Neural progenitor cell (in vitro differentiated cells): ENCODE measurements at regions not wholly inside any gene's neighbourhood (a gene's known extent, or its start where the extent isn't known, plus 50 kb on each side); places are given as distances from the start of the nearest gene placed in this dataset.

Experiments used
- DNase-seq: peaks from one replicate; pipeline ENCODE4 v3.0.0-alpha.2; 2016; ENCODE audit warnings: low spot score
- H2AFZ ChIP-seq: fragments of 200-600 bp; sonication (generic); replicated peaks from 2 replicates; pipeline ENCODE4 v1.6.1; 2016; ENCODE audit warnings: antibody characterized with exemption
- H3F3A ChIP-seq: fragments of 200-600 bp; sonication (generic); 2 replicates; pipeline ENCODE4 v1.6.1; 2016; ENCODE audit warnings: antibody characterized with exemption, low read depth
- H3K27ac ChIP-seq: fragments of 200-600 bp; sonication (generic); 2 replicates; pipeline ENCODE4 v1.5.1; 2016; ENCODE audit warnings: mild to moderate bottlenecking
- H3K27me3 ChIP-seq: fragments of 200-600 bp; sonication (generic); 2 replicates; pipeline ENCODE4 v1.6.1; 2016; ENCODE audit warnings: mild to moderate bottlenecking, moderate library complexity
- H3K36me3 ChIP-seq: fragments of 200-600 bp; sonication (generic); 2 replicates; pipeline ENCODE4 v1.5.1; 2016
- H3K4me1 ChIP-seq: fragments of 200-600 bp; sonication (generic); 2 replicates; pipeline ENCODE4 v1.6.1; 2016; ENCODE audit warnings: mixed run types
- H3K4me2 ChIP-seq: fragments of 200-600 bp; sonication (generic); 2 replicates; pipeline ENCODE4 v1.6.1; 2016
- H3K4me3 ChIP-seq: fragments of 200-600 bp; sonication (generic); 2 replicates; pipeline ENCODE4 v1.5.1; 2016
- H3K79me2 ChIP-seq: fragments of 200-600 bp; sonication (generic); 2 replicates; pipeline ENCODE4 v1.6.1; 2016; ENCODE audit warnings: low read depth
- H3K9ac ChIP-seq: fragments of 200-600 bp; sonication (generic); 2 replicates; pipeline ENCODE4 v1.6.1; 2016
- H3K9me3 ChIP-seq: fragments of 200-600 bp; sonication (generic); 2 replicates; pipeline ENCODE4 v1.5.1; 2016; ENCODE audit warnings: low read depth
- H4K20me1 ChIP-seq: fragments of 200-600 bp; sonication (generic); 2 replicates; pipeline ENCODE4 v1.6.1; 2016; ENCODE audit warnings: low read depth
- H3K27ac Mint-ChIP-seq: 3 replicates; pipeline ENCODE4 v1.8.0; 2021; ENCODE audit warnings: mixed read lengths
- H3K27me3 Mint-ChIP-seq: 2 replicates; pipeline ENCODE4 v1.8.0; 2022; ENCODE audit warnings: low read depth, mild to moderate bottlenecking, inconsistent platforms, moderate library complexity, mixed read lengths; ENCODE audit not compliant: insufficient read depth
- H3K36me3 Mint-ChIP-seq: 3 replicates; pipeline ENCODE4 v1.8.0; 2021; ENCODE audit warnings: mixed read lengths
- H3K4me1 Mint-ChIP-seq: 3 replicates; pipeline ENCODE4 v1.8.0; 2021; ENCODE audit warnings: mixed read lengths
- H3K4me3 Mint-ChIP-seq: 3 replicates; pipeline ENCODE4 v1.8.0; 2021; ENCODE audit warnings: mild to moderate bottlenecking, moderate library complexity, mixed read lengths
- H3K9me3 Mint-ChIP-seq: 3 replicates; pipeline ENCODE4 v1.8.0; 2020; ENCODE audit warnings: mixed read lengths
- EZH2 ChIP-seq: fragments of 200-600 bp; sonication (generic); IDR thresholded peaks from 2 replicates; pipeline ENCODE4 v1.6.1; 2017; ENCODE audit warnings: antibody characterized with exemption, mild to moderate bottlenecking, moderate library complexity
- EZH2phosphoT487 ChIP-seq: fragments of 200-600 bp; sonication (generic); IDR thresholded peaks from 2 replicates; pipeline ENCODE4 v1.6.1; 2017; ENCODE audit warnings: antibody characterized with exemption
- TF ChIP-seq, protein P1 (sequence below): fragments of 200-600 bp; sonication (generic); IDR thresholded peaks from 2 replicates; pipeline ENCODE4 v1.5.1; 2017; ENCODE audit warnings: antibody characterized with exemption, mild to moderate bottlenecking

DNA sequence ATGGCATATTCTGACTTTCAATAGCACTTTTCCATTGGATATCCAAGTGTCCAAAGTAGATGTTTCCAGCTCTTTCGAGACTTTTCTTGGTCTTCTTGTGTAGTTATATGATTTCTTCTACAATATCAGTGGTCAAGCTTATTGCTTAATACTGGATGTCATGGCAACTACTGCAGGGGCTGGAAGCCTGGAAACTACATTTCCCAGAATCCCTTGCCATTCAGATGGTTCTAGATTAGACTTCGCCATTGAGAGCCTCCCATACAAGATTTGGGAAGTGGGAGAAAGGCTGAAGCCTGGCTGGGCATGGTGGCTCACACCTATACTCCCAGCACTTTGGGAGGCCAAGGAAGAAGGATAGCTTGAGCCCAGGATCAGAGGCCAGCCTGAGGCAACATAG lies 153.6 kb downstream of the C16orf95 start:
- no peaks in the 10 kb centered on the region for H3K36me3 Mint-ChIP-seq
- H4K20me1 ChIP-seq = no peaks in the 10 kb centered on the region
- no peak for DNase-seq
- H3K9me3 Mint-ChIP-seq = no peaks in the 10 kb centered on the region
- no peaks in the 10 kb centered on the region for H3F3A ChIP-seq
- no peak for TF ChIP-seq EZH2phosphoT487
- TF ChIP-seq EZH2 = no peak
- TF ChIP-seq, protein P1, sequence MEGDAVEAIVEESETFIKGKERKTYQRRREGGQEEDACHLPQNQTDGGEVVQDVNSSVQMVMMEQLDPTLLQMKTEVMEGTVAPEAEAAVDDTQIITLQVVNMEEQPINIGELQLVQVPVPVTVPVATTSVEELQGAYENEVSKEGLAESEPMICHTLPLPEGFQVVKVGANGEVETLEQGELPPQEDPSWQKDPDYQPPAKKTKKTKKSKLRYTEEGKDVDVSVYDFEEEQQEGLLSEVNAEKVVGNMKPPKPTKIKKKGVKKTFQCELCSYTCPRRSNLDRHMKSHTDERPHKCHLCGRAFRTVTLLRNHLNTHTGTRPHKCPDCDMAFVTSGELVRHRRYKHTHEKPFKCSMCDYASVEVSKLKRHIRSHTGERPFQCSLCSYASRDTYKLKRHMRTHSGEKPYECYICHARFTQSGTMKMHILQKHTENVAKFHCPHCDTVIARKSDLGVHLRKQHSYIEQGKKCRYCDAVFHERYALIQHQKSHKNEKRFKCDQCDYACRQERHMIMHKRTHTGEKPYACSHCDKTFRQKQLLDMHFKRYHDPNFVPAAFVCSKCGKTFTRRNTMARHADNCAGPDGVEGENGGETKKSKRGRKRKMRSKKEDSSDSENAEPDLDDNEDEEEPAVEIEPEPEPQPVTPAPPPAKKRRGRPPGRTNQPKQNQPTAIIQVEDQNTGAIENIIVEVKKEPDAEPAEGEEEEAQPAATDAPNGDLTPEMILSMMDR = no peak
- H3K27ac Mint-ChIP-seq = no peak overlapping the region
- no peaks in the 10 kb centered on the region for H3K4me1 ChIP-seq
- H3K4me3 Mint-ChIP-seq = no peak overlapping the region
- H3K4me1 Mint-ChIP-seq = peaks cover 11% of the 10 kb centered on the region
- H3K4me3 ChIP-seq = no peak overlapping the region
- H2AFZ ChIP-seq = no peak overlapping the region
- H3K27me3 ChIP-seq = no peaks in the 10 kb centered on the region
- H3K9me3 ChIP-seq = no peaks in the 10 kb centered on the region
- H3K27me3 Mint-ChIP-seq = peaks cover 7% of the 10 kb centered on the region
- no peaks in the 10 kb centered on the region for H3K79me2 ChIP-seq
- H3K36me3 ChIP-seq = no peaks in the 10 kb centered on the region
- H3K9ac ChIP-seq = no peak overlapping the region
- no peak overlapping the region for H3K4me2 ChIP-seq
- H3K27ac ChIP-seq = no peak overlapping the region

DNA sequence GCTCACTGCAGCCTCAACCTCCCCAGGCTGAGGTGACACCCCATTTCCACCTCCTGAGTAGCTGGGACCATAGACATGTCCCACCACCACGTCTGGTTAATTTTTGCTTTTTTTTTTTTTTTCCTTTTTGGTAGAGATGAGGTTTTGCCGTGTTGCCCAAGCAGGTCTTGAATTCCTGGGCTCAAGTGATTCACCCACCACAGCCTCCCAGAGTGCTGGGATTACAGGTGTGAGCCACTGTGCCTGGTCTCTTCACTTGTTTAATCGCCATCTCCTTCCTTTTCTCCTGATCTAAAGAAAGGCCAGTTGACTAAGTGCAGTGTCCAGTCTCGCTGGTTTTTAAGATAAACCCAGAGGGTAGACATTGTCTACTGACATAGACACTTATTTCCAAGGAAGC lies 152.0 kb downstream of the C16orf95 start:
- H3K27me3 Mint-ChIP-seq = peaks cover 10% of the 10 kb centered on the region
- H3K4me1 Mint-ChIP-seq = peaks cover 8% of the 10 kb centered on the region
- Histone ChIP-seq H3K9me3 (no peaks in the 10 kb centered on the region), H3F3A (no peaks in the 10 kb centered on the region), H3K4me1 (no peaks in the 10 kb centered on the region), H3K4me3 (no peak overlapping the region), H3K4me2 (no peak overlapping the region), H2AFZ (no peak overlapping the region), H3K27me3 (no peaks in the 10 kb centered on the region), H3K79me2 (no peaks in the 10 kb centered on the region), H3K27ac (no peak overlapping the region), H4K20me1 (no peaks in the 10 kb centered on the region), H3K9ac (no peak overlapping the region), H3K36me3 (no peaks in the 10 kb centered on the region)
- TF ChIP-seq, protein P1 = no peak
- no peak for TF ChIP-seq EZH2phosphoT487
- H3K9me3 Mint-ChIP-seq = no peaks in the 10 kb centered on the region
- no peak overlapping the region for H3K27ac Mint-ChIP-seq
- DNase-seq = no peak
- no peak overlapping the region for H3K4me3 Mint-ChIP-seq
- H3K36me3 Mint-ChIP-seq = no peaks in the 10 kb centered on the region

DNA sequence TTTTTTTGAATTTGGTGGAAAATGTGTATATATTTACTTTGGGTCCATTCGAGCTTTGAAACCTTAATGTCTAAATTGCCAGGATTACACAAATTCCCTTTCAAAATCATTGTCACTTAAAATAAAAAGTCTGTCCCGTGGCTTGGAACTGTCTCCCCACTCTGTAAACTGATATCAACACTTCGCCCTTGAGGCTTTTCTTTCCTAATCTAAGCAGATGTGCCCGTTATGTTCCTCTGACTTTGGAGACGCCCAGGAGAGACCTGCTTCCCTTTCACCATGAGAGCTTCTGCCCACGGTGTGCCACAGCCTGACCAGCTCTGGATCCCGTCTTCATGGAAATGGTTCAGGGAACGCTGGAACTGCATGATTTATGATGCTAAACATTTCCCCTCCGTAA lies 151.3 kb downstream of the C16orf95 start:
- Mint-ChIP-seq H3K27ac (no peak overlapping the region), H3K9me3 (no peaks in the 10 kb centered on the region)
- TF ChIP-seq EZH2phosphoT487 (no peak), EZH2 (no peak)
- TF ChIP-seq, protein P1 = no peak

More for the DNA sequence above, 151.3 kb downstream of the C16orf95 start:
- DNase-seq = no peak
- Histone ChIP-seq H3K27me3 (no peaks in the 10 kb centered on the region), H3K9me3 (no peaks in the 10 kb centered on the region), H3K4me2 (no peak overlapping the region), H3K4me1 (no peaks in the 10 kb centered on the region), H3K79me2 (no peaks in the 10 kb centered on the region), H2AFZ (no peak overlapping the region), H3K27ac (no peak overlapping the region), H3K36me3 (no peaks in the 10 kb centered on the region), H3K9ac (peak overlapping the region; percentile 2), H3K4me3 (no peak overlapping the region), H3F3A (no peaks in the 10 kb centered on the region), H4K20me1 (no peaks in the 10 kb centered on the region)
- Mint-ChIP-seq H3K4me1 (peaks cover 2% of the 10 kb centered on the region), H3K4me3 (no peak overlapping the region), H3K36me3 (no peaks in the 10 kb centered on the region), H3K27me3 (peaks cover 10% of the 10 kb centered on the region)
